ENCODE measurements at regions not wholly inside any gene's neighbourhood (a gene's known extent, or its start where the extent isn't known, plus 50 kb on each side); places are given as distances from the start of the nearest gene placed in this dataset.

DNA sequence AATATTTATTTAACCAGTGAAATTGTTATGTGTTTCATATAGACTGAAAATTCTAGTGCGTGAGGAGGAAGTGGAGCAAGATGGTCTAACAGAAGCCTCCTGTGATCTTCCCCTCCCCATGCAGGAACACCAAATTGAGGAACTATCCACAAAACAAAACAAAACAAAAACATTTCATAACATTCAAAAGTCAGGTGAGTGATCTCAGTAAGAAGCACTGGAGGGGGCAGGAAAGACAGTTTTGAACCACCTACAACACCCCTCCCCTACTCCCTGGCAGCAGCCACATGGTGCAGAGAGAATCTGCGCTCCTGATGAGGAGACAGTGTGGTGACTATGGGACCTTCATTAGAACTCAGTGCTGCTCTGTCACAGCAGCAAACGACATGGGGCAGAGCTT is 221.9 kb upstream of the SEMA3C start:
- intact Hi-C loops (cut with micrococcal nuclease), result no loop called here
- Histone ChIP-seq H3F3A (ENCODE audit: low read length, unreplicated experiment) (no peaks in the 10 kb centered on the region), H3K9ac (ENCODE audit: low read length) (no peak overlapping the region), H2AFZ (ENCODE audit: low read length) (no peak overlapping the region), H4K20me1 (ENCODE audit: low read length) (no peaks in the 10 kb centered on the region), H3K27me3 (ENCODE audit: low read length) (no peaks in the 10 kb centered on the region), H3K4me3 (ENCODE audit: low read length) (no peak overlapping the region), H3K4me2 (ENCODE audit: low read length) (no peak overlapping the region), H3K36me3 (ENCODE audit: low read depth, low read length) (no peaks in the 10 kb centered on the region), H3K9me3 (ENCODE audit: low read length) (no peaks in the 10 kb centered on the region), H3K79me2 (ENCODE audit: low read length) (no peaks in the 10 kb centered on the region), H3K4me1 (ENCODE audit: insufficient read depth, low read length) (no peaks in the 10 kb centered on the region), H3K9me2 (replicated peaks; ENCODE audit: low read length) (no peaks in the 10 kb centered on the region), H3K27ac (ENCODE audit: low read length) (no peak overlapping the region)
- ChIA-PET POLR2A (ENCODE audit: unreplicated experiment) (no interaction called here), CTCF (no interaction called here)
- DNase-seq, result no peak
- ATAC-seq, result no peak
- TF ChIP-seq EZH2phosphoT487 (IDR thresholded peaks at IDR 0.05; ENCODE audit: borderline replicate concordance, low read length) (no peak), EZH2 (IDR thresholded peaks at IDR 0.05; ENCODE audit: low read length, unreplicated experiment) (no peak)
- TF ChIP-seq, protein P1, sequence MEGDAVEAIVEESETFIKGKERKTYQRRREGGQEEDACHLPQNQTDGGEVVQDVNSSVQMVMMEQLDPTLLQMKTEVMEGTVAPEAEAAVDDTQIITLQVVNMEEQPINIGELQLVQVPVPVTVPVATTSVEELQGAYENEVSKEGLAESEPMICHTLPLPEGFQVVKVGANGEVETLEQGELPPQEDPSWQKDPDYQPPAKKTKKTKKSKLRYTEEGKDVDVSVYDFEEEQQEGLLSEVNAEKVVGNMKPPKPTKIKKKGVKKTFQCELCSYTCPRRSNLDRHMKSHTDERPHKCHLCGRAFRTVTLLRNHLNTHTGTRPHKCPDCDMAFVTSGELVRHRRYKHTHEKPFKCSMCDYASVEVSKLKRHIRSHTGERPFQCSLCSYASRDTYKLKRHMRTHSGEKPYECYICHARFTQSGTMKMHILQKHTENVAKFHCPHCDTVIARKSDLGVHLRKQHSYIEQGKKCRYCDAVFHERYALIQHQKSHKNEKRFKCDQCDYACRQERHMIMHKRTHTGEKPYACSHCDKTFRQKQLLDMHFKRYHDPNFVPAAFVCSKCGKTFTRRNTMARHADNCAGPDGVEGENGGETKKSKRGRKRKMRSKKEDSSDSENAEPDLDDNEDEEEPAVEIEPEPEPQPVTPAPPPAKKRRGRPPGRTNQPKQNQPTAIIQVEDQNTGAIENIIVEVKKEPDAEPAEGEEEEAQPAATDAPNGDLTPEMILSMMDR (conservative IDR thresholded peaks at IDR 0.05; ENCODE audit: low read depth, low read length), result no peak
- no TSS peak for BruUV-seq (replicated peaks)

DNA sequence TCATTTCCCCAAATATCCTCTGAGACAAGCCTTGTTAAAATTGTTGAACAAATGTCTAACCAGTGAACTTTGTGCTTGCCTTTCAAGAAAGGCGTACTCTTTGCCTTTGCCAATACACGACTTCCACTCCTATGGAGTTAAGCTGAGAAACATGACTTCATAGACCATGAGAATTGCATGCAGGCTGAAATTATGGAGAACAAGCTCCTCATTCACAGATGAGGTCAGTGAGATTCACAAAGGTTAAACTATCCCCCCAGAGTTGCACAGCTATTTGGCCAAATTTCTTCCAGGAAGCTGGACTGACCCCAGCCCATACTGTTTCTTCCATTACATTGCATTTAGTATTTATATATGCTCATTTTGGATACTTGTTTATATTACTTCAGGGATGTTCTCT is 221.4 kb upstream of the SEMA3C start:
- no peak overlapping the region for H3K4me3 ChIP-seq (ENCODE audit: low read length)
- H3K9me2 ChIP-seq (replicated peaks; ENCODE audit: low read length), result no peaks in the 10 kb centered on the region
- no peaks in the 10 kb centered on the region for H4K20me1 ChIP-seq (ENCODE audit: low read length)
- ChIA-PET CTCF (no interaction called here), POLR2A (ENCODE audit: unreplicated experiment) (no interaction called here)
- H3K27me3 ChIP-seq (ENCODE audit: low read length), result no peaks in the 10 kb centered on the region
- H3K9ac ChIP-seq (ENCODE audit: low read length), result no peak overlapping the region
- intact Hi-C loops (cut with micrococcal nuclease), result no loop called here
- H3K9me3 ChIP-seq (ENCODE audit: low read length), result no peaks in the 10 kb centered on the region
- H3F3A ChIP-seq (ENCODE audit: low read length, unreplicated experiment), result no peaks in the 10 kb centered on the region
- TF ChIP-seq, protein P1 (conservative IDR thresholded peaks at IDR 0.05; ENCODE audit: low read depth, low read length), result no peak
- no peaks in the 10 kb centered on the region for H3K4me1 ChIP-seq (ENCODE audit: insufficient read depth, low read length)
- ATAC-seq, result no peak
- H3K27ac ChIP-seq (ENCODE audit: low read length), result no peak overlapping the region
- H3K79me2 ChIP-seq (ENCODE audit: low read length), result no peaks in the 10 kb centered on the region
- no peak overlapping the region for H3K4me2 ChIP-seq (ENCODE audit: low read length)
- H3K36me3 ChIP-seq (ENCODE audit: low read depth, low read length), result no peaks in the 10 kb centered on the region
- DNase-seq, result no peak
- no peak overlapping the region for H2AFZ ChIP-seq (ENCODE audit: low read length)
- BruUV-seq (replicated peaks), result no TSS peak

GRCh38 chr7:81138870-81139269 is 220.0 kb upstream of the SEMA3C start:
- intact Hi-C loops (cut with micrococcal nuclease), result no loop called here
- ChIA-PET POLR2A (ENCODE audit: unreplicated experiment) (no interaction called here), CTCF (no interaction called here)
- Histone ChIP-seq H3K4me1 (ENCODE audit: insufficient read depth, low read length) (no peaks in the 10 kb centered on the region), H3K4me3 (ENCODE audit: low read length) (no peak overlapping the region), H4K20me1 (ENCODE audit: low read length) (no peaks in the 10 kb centered on the region), H2AFZ (ENCODE audit: low read length) (no peak overlapping the region), H3K9me2 (replicated peaks; ENCODE audit: low read length) (no peaks in the 10 kb centered on the region), H3K36me3 (ENCODE audit: low read depth, low read length) (no peaks in the 10 kb centered on the region), H3K4me2 (ENCODE audit: low read length) (no peak overlapping the region), H3K27ac (ENCODE audit: low read length) (no peak overlapping the region), H3F3A (ENCODE audit: low read length, unreplicated experiment) (no peaks in the 10 kb centered on the region), H3K79me2 (ENCODE audit: low read length) (no peaks in the 10 kb centered on the region), H3K9me3 (ENCODE audit: low read length) (no peaks in the 10 kb centered on the region), H3K9ac (ENCODE audit: low read length) (no peak overlapping the region), H3K27me3 (ENCODE audit: low read length) (no peaks in the 10 kb centered on the region)
- TF ChIP-seq, protein P1 (conservative IDR thresholded peaks at IDR 0.05; ENCODE audit: low read depth, low read length), result no peak
- TF ChIP-seq EZH2 (IDR thresholded peaks at IDR 0.05; ENCODE audit: low read length, unreplicated experiment), result no peak
- BruUV-seq (replicated peaks), result no TSS peak
- ATAC-seq, result no peak
- DNase-seq, result no peak
